Erythroblast (primary cell): ENCODE measurements at regions not wholly inside any gene's neighbourhood (a gene's known extent, or its start where the extent isn't known, plus 50 kb on each side); places are given as distances from the start of the nearest gene placed in this dataset.

Experiments used
- DNase-seq, 2 experiments: peaks; one replicate each; lab custom pipeline; 2025; lab: John Stamatoyannopoulos, UW
- GATA1 ChIP-seq: IDR thresholded peaks from 2 replicates; pipeline ENCODE4 v1.6.1; 2011; ENCODE audit warnings: low read depth, mild to moderate bottlenecking, control low read depth, low read length, moderate library complexity
- POLR2A ChIP-seq: IDR thresholded peaks from 2 replicates; pipeline ENCODE4 v1.6.1; 2011; ENCODE audit warnings: mild to moderate bottlenecking, low read length

DNA sequence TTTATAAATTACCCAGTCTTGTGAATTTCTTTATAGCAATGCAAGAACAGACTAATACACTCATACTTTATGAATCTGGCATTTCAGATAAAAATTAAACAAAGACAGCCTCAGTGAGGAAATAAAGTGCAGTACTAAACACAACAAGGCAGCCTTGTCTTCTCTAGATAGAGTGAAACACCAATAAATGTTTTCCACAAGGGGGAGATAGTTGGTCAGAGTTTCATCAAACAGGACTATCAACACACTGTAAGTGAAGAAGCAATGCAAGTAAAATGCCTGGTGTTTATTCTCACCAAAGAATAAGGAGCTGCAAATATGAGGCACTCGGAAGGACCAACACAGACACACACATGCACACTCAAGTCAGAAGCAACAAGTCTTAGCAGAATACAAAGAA is 62.8 kb downstream of the FAM9B start:
- peak; percentile 0 to 13 for DNase-seq
- no peak for TF ChIP-seq GATA1
- TF ChIP-seq POLR2A = no peak

DNA sequence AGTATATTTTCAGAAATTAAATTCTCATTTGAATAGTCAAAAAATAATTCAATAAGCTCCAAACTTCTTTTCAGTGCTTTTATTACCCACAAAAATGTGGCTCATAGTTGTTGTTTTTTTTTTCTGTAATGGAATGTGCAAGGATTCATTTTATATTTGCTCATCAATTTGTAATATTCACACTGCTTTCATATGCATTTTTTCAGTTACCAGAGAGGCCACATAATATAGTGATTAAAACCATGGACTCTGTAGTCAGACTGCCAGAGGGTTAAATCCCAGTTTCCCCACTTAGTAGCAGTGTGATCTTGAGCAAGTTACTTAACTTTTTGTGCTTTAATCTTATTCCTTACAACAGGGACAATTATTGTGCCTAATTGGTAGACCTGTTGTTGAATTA is 64.5 kb downstream of the FAM9B start:
- no peak for DNase-seq
- TF ChIP-seq GATA1 (no peak), POLR2A (no peak)

DNA sequence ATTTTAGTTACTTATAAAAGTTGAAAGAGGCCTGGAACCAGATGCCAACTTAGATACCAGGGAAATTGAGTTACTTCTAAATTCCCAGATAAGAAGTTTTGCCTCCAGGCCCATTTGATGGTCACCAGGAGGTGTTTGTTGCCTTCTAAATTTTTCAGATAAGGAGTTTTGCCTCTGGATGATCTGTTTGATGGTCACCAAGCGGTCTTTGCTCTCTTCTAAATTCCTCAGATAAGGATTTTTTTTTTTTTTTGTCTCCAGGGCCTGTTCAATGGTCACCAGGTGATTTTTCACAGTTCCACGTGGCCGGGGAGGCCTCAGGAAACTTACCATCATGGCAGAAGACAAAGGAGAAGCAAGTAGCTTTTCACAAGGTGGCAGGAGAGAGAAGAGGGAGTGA is 66.5 kb downstream of the FAM9B start:
- no peak for TF ChIP-seq POLR2A
- TF ChIP-seq GATA1 = no peak
- DNase-seq = no peak

DNA sequence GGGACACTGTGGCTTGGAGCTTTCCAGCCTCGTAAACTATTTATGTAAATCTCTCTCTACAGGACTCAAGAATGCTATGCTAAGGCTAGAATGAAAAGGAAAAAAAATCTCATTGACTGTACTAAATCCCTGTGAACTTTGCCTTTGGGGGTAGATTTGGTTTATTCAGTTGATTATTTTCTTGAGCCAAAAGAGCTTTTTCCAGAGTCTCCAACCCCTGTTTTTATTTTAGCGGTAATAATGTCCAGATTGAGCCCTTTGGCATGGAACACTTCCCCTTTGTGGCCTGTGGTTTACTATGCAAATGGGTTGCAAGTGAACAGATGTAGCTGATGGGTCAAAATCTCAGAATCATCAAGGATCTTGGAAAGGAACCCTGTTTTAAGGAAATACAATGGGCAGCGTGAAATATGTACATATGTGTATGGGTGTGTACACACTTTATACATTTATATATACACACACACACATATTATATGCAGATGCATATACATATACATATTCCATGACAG is 72.9 kb downstream of the FAM9B start:
- TF ChIP-seq POLR2A = no peak
- DNase-seq = no peak

DNA sequence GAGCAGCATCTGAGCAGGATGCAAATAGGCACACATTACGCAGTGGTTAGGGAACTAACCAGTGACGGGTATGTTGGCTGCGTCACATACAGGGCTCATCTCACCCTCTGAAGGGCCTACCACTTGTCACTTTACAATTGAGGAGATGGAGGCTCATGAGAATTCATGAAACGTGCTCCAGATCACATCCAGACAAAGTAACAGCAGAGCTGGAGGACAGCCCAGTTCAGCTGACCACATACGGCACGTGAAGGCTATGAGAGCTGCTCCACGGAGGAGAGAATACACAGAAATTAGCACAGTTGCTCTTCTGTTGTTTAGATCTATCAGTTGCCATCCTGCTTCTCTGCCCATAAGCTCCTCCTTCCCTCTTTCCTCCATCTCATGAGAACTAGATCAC is 78.4 kb downstream of the FAM9B start:
- DNase-seq = no peak
- TF ChIP-seq GATA1 (no peak), POLR2A (no peak)

DNA sequence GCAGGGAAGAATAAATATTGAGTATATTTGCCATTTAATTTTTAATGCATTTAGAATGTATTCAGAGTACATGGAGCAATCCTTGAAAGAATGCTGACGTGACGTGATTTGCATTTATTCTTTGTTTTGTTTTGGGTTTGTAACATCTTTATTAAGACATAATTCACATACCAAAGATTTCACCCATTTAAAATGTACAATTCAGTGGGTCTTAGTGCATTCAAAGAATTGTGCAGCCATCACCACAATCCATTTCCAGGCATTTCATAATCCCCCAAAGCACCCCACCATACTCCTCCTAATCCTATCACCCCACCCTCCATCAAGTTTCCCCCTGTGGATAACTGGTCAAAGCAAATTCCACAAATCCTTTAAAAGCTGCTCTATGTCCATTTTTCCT is 87.4 kb downstream of the FAM9B start:
- TF ChIP-seq POLR2A = no peak
- no peak for TF ChIP-seq GATA1
- DNase-seq = no peak

DNA sequence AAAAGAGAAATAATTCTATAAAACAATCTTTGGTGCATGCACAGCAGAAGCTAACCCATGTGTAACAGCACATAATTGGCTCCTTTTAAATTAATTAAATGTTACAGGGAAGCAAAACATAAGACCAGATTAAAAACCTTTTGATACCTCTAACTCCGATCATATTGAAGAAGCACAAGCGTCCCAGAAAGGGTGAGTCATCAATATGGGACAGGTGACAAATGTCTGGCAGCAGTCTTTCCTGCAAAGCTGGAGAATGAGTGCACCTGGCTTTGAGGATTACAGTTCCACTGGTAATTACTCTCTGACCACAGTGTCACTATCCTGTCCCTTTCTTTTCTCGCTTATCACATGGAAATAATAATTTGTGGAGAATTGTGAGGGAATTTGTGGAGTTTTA is 94.6 kb downstream of the FAM9B start:
- DNase-seq = no peak
- TF ChIP-seq POLR2A (no peak), GATA1 (no peak)

DNA sequence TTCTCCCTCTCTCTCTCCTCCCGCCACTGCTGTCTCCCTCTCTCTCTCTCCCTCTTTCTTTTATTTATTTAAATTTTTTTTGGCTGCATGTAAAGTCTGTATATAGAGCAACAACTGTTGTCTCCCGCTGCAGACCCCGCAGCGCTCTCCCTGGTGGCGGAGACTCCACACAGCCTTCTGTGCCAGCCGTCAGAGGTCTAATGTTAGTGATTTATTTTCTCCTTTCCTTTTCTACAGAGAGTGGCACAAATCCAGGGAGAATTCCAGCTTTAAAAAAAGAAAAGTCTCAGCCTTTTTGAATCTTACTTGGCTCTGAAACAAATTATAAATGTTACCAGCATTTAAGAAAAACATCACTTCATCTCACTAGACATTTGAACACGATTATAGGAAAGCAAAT is 106.2 kb downstream of the FAM9B start:
- DNase-seq = no peak

DNA sequence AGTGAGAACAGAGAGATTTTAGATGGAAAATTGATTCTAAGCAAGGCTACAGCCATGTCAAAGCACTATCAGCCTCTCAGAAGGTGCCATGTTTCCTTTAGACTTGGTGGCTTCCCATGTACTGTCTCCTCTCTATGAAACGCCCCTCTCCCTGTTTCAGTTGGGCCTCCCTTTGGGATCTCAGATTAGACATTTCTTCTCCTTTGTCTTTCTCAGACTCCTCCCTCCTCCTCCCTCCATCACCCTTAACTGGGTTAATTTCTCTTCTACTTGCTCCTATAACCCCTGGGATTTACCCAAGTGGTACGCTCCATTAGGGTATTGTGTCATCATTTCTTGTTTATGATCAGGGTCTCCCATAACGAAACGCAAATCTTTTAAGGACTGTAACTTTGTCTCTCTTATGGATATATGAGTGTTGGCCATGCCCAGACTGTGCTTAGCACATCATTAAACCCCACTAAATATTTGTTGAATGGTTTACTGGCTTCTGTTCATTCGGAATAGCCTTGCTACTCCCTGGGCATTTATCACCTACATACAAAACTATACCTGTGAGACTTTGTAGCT is 106.8 kb downstream of the FAM9B start:
- DNase-seq = no peak
- no peak for TF ChIP-seq GATA1
- no peak for TF ChIP-seq POLR2A

More for the DNA sequence above, 106.2 kb downstream of the FAM9B start:
- no peak for TF ChIP-seq POLR2A
- no peak for TF ChIP-seq GATA1

DNA sequence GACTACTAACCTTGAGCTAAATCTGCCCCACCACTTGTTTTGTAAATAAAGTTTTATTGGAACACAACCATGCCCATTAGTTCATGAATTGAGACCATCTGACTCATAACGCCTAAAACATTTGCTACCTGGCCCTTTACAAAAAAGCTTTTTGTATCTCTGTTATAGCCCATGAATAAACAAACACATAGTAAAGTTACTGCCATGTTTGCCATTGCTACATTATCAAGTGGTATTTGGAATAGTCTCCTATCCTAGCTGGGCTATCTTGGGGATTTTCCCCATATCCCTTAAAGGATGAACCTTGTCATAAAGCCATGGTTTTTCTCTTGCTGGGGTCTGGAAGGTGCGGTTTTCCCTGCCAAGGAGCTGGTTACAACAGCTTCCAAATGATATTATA is 112.3 kb downstream of the FAM9B start:
- TF ChIP-seq POLR2A (no peak), GATA1 (no peak)
- DNase-seq = no peak

DNA sequence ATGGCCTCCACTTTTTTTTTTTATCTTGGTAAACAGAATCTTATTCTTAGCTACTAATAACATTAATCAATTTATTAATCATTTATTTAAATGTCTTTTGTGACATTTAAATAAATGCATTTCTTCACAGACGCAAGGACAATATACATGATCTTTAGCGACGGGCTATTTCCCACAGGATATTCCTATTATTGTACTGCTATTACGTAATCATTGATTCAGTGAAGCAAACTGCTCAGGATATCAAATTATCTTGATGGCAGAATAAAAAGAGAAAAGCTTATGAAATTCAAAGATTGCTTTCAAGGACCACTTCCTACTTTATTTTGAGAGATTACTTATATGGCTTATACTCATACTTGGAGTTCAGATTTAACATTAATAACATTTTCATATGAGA is 114.1 kb downstream of the FAM9B start:
- TF ChIP-seq POLR2A (no peak), GATA1 (no peak)
- DNase-seq = no peak

DNA sequence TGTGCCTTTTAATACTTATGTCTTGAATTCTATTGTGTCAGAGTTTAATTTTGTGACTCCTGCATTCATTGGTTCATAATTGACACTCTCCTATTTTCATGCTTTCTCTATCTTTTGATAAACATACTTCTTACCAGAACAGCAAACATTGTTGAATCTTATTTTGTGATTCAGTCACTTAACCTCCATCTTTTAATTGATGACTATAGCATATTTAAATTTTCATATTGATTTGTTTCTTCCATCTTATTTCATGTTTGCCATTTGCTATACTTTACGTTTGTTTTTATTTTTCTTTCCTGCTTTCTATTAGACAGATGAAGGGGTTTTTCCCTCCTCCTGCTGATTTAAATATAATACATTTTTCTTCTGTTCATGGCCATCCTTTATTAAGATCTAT is 115.5 kb upstream of the FAM9A start:
- TF ChIP-seq POLR2A (no peak), GATA1 (no peak)
- no peak for DNase-seq

DNA sequence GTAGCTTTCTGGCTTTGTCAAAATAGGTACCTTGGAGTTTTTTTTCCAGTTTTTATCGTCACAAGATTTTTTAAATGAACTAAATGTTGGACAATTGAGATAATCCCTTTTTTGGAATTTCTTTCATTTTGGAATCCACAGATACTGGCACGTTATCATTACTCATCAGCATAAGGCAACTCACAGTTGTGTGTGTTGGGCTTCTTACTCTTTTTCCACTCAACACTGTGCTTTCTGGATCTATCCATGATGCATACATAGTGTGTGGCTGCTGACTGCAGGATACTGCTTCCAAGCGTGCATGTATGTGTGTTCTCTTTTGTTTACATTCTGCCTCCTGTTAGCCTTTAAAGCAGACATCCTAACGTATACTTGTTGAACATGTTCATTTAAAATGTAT is 113.5 kb upstream of the FAM9A start:
- TF ChIP-seq POLR2A = no peak
- no peak for TF ChIP-seq GATA1
- no peak for DNase-seq

DNA sequence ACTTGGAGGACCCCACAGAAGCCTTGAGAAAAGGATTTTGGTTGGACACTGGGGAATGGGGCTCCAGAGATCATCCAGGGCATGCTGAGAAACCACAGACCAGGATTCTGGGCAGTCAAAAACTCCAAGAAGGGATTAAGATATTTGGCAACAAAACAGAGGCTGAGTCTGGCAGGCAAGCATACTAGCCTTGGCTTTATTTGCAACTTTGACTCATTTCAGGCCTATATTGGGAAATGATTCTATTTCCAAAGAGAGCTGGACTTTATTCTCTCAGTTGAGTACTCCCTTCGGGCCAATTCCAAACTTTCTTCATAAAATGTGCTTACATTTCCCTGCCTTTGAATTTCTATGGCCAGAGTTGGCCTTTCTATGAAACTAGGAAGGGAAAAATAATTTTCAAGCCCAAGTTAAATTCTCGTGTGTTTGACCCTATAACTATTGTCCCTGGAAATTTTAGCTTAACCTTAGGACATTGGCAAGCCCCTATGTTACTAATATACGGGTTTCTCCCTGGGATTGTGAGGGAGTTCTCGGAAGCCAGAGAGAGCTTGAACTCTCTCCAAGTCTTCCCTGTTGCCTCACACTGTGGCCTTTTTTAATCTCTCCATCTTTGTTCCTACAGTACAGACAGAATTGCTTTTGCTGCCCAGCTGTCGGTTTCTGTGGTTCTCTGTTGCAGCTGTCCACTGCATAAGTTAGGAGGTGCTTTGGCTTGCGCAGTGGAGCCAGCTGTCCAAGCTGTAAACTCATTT is 112.6 kb upstream of the FAM9A start:
- DNase-seq = no peak
- TF ChIP-seq POLR2A (no peak), GATA1 (no peak)

DNA sequence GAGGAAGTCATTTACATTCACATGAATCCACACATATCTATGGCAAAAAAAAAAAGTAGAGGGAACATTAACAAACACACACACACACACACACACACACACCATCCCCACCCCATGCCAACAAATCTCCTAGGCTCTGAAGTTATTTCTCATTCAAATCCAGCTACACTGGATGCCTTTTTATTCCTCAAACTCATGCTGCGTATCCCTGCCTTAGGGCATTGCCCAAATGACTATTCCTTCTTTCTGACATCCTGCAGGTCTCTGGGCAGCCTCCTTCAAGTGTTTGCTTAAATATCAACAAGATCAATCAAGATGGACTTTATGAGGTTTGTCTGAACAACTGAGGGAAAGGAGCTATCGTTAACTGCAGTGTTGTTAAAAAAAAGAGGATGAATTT is 106.5 kb upstream of the FAM9A start:
- DNase-seq = no peak
- TF ChIP-seq GATA1 (no peak), POLR2A (no peak)
